B cell (primary cell): ENCODE measurements at regions not wholly inside any gene's neighbourhood (a gene's known extent, or its start where the extent isn't known, plus 50 kb on each side); places are given as distances from the start of the nearest gene placed in this dataset.

Experiments
- ATAC-seq: fragments of 200-7000 bp; cut with Tn5 transposase; one replicate; pipeline ENCODE4 v1.10.0; 2021; ENCODE audit warnings: low read depth, mild to moderate bottlenecking, moderate number of reproducible peaks, moderate library complexity
- CTCF ChIA-PET: fragments of 350-600 bp; sonication (Branson Sonifier 250); formaldehyde crosslinking; loops from one replicate; lab custom pipeline; 2021; ENCODE audit warnings: antibody characterized with exemption, inconsistent platforms; lab: Charles Lee
- POLR2A ChIA-PET: fragments of 350-600 bp; sonication (Branson Sonifier 250); formaldehyde crosslinking; loops from one replicate; lab custom pipeline; 2021; ENCODE audit warnings: antibody characterized with exemption; lab: Charles Lee
- DNase-seq: peaks from one replicate; pipeline ENCODE4 v3.0.0; 2013
- H2AFZ ChIP-seq: 2 replicates; pipeline ENCODE4 v1.6.1; 2012; ENCODE audit warnings: mild to moderate bottlenecking, low read depth, low read length; ENCODE audit not compliant: insufficient read depth, poor library complexity, severe bottlenecking
- H3K27ac ChIP-seq, 2 donors: 1 replicate in 1 of 2; 2 replicates in 1 of 2; pipeline ENCODE4 v1.5.1; 2012 to 2013; ENCODE audit warnings: low read length in 2 of 2, mild to moderate bottlenecking in 2 of 2, moderate library complexity in 1 of 2
- H3K27me3 ChIP-seq, 4 experiments: fragments of 200-600 bp in 1 of 4; sonication (generic) in 1 of 4; replicated peaks in 1 of 4; 1 replicate in 2 of 4; 2 replicates in 2 of 4; pipeline versions ENCODE4 v1.6.1 to v1.7.0; 2013 to 2016; ENCODE audit warnings: low read length in 3 of 4, mild to moderate bottlenecking in 2 of 4, mixed read lengths in 1 of 4, moderate library complexity in 1 of 4; ENCODE audit not compliant: insufficient read depth in 4 of 4, control insufficient read depth in 3 of 4; ENCODE audit errors: control extremely low read depth in 1 of 4
- H3K36me3 ChIP-seq, 2 experiments: replicated peaks in 1 of 2; 1 replicate in 1 of 2; 2 replicates in 1 of 2; pipeline versions ENCODE4 v1.6.1 to v1.7.1; 2013; ENCODE audit warnings: low read length in 1 of 2; ENCODE audit not compliant: insufficient read depth in 2 of 2, control insufficient read depth in 1 of 2; ENCODE audit errors: control extremely low read depth in 1 of 2, extremely low read depth in 1 of 2
- H3K4me1 ChIP-seq, 2 donors: fragments of 200-600 bp in 1 of 2; sonication (generic) in 1 of 2; 1 replicate in 1 of 2; 2 replicates in 1 of 2; pipeline versions ENCODE4 v1.5.1 to v1.6.1; 2013 to 2017; ENCODE audit warnings: low read length in 2 of 2; ENCODE audit not compliant: control insufficient read depth in 2 of 2, insufficient read depth in 2 of 2
- H3K4me2 ChIP-seq: replicated peaks from 2 replicates; pipeline ENCODE3; 2012; ENCODE audit warnings: mild to moderate bottlenecking, low read depth, low read length; ENCODE audit not compliant: poor library complexity, severe bottlenecking
- H3K4me3 ChIP-seq, 5 experiments: fragments of 200-600 bp in 1 of 5; sonication (generic) in 1 of 5; 1 replicate in 3 of 5; 2 replicates in 2 of 5; pipeline versions ENCODE4 v1.5.1 to v1.7.0; 2011 to 2016; ENCODE audit warnings: low read length in 4 of 5, mild to moderate bottlenecking in 4 of 5, low read depth in 2 of 5, control low read depth in 1 of 5, moderate library complexity in 1 of 5; ENCODE audit not compliant: insufficient read depth in 1 of 5; ENCODE audit errors: control extremely low read depth in 1 of 5, extremely low read depth in 1 of 5
- H3K79me2 ChIP-seq: fragments of 200-600 bp; sonication (generic); one replicate; pipeline ENCODE4 v1.6.0; 2016; ENCODE audit warnings: low read length; ENCODE audit not compliant: control insufficient read depth, insufficient read depth
- H3K9ac ChIP-seq: fragments of 200-600 bp; sonication (generic); 2 replicates; pipeline ENCODE4 v1.6.1; 2017; ENCODE audit warnings: mild to moderate bottlenecking, low read length, moderate library complexity
- H3K9me3 ChIP-seq, 3 donors: one replicate each; pipeline versions ENCODE4 v1.6.1 to v1.7.1; 2013; ENCODE audit warnings: low read length in 2 of 3; ENCODE audit not compliant: control insufficient read depth in 2 of 3, insufficient read depth in 1 of 3; ENCODE audit errors: control extremely low read depth in 1 of 3
- H4K20me1 ChIP-seq: 2 replicates; pipeline ENCODE4 v1.6.0; 2012; ENCODE audit warnings: mild to moderate bottlenecking, low read length; ENCODE audit not compliant: insufficient read depth, control insufficient read depth, poor library complexity, severe bottlenecking
- H3K27ac Mint-ChIP-seq: one replicate; pipeline ENCODE4 v1.8.0; 2021; ENCODE audit warnings: mixed read lengths
- H3K27me3 Mint-ChIP-seq: one replicate; pipeline ENCODE4 v1.8.0; 2021; ENCODE audit warnings: mixed read lengths
- H3K4me1 Mint-ChIP-seq: one replicate; pipeline ENCODE4 v1.8.0; 2021; ENCODE audit warnings: mixed read lengths
- H3K4me3 Mint-ChIP-seq: one replicate; pipeline ENCODE4 v1.8.0; 2021; ENCODE audit warnings: mixed read lengths
- H3K9me3 Mint-ChIP-seq: one replicate; pipeline ENCODE4 v1.8.0; 2022; ENCODE audit warnings: mixed read lengths; ENCODE audit not compliant: insufficient read depth
- EZH2 ChIP-seq: IDR thresholded peaks from 2 replicates; pipeline ENCODE4 v1.6.1; 2012; ENCODE audit warnings: borderline replicate concordance, low read depth, mild to moderate bottlenecking, moderate library complexity, low read length; ENCODE audit not compliant: insufficient read depth, poor library complexity, severe bottlenecking
- WGBS: methylation state at CpG from one replicate; pipeline ENCODE4 v1.1.5; 2013; ENCODE audit warnings: missing lambda C conversion rate; ENCODE audit not compliant: insufficient coverage; 5-methylcytosine and 5-hydroxymethylcytosine counted together
- intact Hi-C: fragments of 100-400 bp; cut with micrococcal nuclease; formaldehyde crosslinking; loops from one replicate; pipeline ENCODE4 v1.10.0; 2022
- TF ChIP-seq, protein P1 (sequence below): fragments of 200-600 bp; IDR thresholded peaks from one replicate; pipeline ENCODE4 v1.8.0; 2022; ENCODE audit warnings: antibody characterized with exemption, mild to moderate bottlenecking

GRCh38 chr12:25319233-25319984 lies 68.7 kb upstream of the KRAS start:
- H3K9ac ChIP-seq = no peak overlapping the region
- no peaks in the 10 kb centered on the region for H3K79me2 ChIP-seq
- peak overlapping the region; percentile 67 for H3K4me3 Mint-ChIP-seq
- TF ChIP-seq EZH2 = no peak
- TF ChIP-seq, protein P1, sequence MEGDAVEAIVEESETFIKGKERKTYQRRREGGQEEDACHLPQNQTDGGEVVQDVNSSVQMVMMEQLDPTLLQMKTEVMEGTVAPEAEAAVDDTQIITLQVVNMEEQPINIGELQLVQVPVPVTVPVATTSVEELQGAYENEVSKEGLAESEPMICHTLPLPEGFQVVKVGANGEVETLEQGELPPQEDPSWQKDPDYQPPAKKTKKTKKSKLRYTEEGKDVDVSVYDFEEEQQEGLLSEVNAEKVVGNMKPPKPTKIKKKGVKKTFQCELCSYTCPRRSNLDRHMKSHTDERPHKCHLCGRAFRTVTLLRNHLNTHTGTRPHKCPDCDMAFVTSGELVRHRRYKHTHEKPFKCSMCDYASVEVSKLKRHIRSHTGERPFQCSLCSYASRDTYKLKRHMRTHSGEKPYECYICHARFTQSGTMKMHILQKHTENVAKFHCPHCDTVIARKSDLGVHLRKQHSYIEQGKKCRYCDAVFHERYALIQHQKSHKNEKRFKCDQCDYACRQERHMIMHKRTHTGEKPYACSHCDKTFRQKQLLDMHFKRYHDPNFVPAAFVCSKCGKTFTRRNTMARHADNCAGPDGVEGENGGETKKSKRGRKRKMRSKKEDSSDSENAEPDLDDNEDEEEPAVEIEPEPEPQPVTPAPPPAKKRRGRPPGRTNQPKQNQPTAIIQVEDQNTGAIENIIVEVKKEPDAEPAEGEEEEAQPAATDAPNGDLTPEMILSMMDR = no peak
- peaks cover 66% of the 10 kb centered on the region for H3K4me1 Mint-ChIP-seq
- no peak for ATAC-seq
- H3K4me2 ChIP-seq = no peak overlapping the region
- peaks cover 32 to 33% of the 10 kb centered on the region in 2 donors for H3K4me1 ChIP-seq
- H4K20me1 ChIP-seq = no peaks in the 10 kb centered on the region
- DNase-seq = no peak
- no peaks in the 10 kb centered on the region for H3K27me3 ChIP-seq
- H3K27ac Mint-ChIP-seq = peak overlapping the region; percentile 44
- peak overlapping the region in 1 of 2 donors; percentile 52 for H3K27ac ChIP-seq
- H2AFZ ChIP-seq = no peak overlapping the region
- intact Hi-C loops = no loop called here
- POLR2A ChIA-PET = interaction anchor here (1.0 to 1.1 kb wide), 2 partner anchors 65 to 69 kb away, joined by 3 to 6 read pairs; partner anchors contain the start of gene KRAS
- no peaks in the 10 kb centered on the region for H3K9me3 Mint-ChIP-seq
- no peaks in the 10 kb centered on the region for H3K9me3 ChIP-seq
- H3K36me3 ChIP-seq = no peaks in the 10 kb centered on the region
- H3K27me3 Mint-ChIP-seq = no peaks in the 10 kb centered on the region
- H3K4me3 ChIP-seq = no peak overlapping the region
- CTCF ChIA-PET = interaction anchor here (1.2 kb wide), 1 partner anchor 78 kb away, joined by 4 read pairs; no protein-coding TSS in a partner anchor
- no CpG with 5 or more reads among the region's 7 CpGs for WGBS

- Histone ChIP-seq H4K20me1 (no peaks in the 10 kb centered on the region), H3K9me3 (no peaks in the 10 kb centered on the region), H3K27ac (no peak overlapping the region), H2AFZ (no peak overlapping the region), H3K9ac (no peak overlapping the region), H3K4me1 (peaks cover 25 to 29% of the 10 kb centered on the region in 2 donors), H3K4me2 (peak overlapping the region; percentile 24), H3K36me3 (no peaks in the 10 kb centered on the region), H3K4me3 (no peak overlapping the region), H3K79me2 (no peaks in the 10 kb centered on the region), H3K27me3 (no peaks in the 10 kb centered on the region)
- H3K9me3 Mint-ChIP-seq = no peaks in the 10 kb centered on the region
- no peak for TF ChIP-seq EZH2
- TF ChIP-seq, protein P1 = no peak
- no peaks in the 10 kb centered on the region for H3K27me3 Mint-ChIP-seq
- ChIA-PET CTCF (interaction anchor here (1.4 kb wide), 1 partner anchor 76 kb away, joined by 4 read pairs; no protein-coding TSS in a partner anchor), POLR2A (interaction anchor here (0.7 to 1.1 kb wide), 2 partner anchors 16 to 67 kb away, joined by 3 to 4 read pairs; no protein-coding TSS in a partner anchor)
- H3K4me1 Mint-ChIP-seq = peaks cover 51% of the 10 kb centered on the region
- ATAC-seq = no peak
- WGBS = 45% methylated on average over 2 of the region's 4 CpGs
- DNase-seq = peak; percentile 13
- H3K27ac Mint-ChIP-seq = peak overlapping the region; percentile 38
- H3K4me3 Mint-ChIP-seq = peak overlapping the region; percentile 38
- intact Hi-C loops = no loop called here
These were observed 66.8 kb upstream of the KRAS start for GRCh38 chr12:25317553-25317952.
